Thyroid gland (tissue), 4 donors: ENCODE measurements at regions not wholly inside any gene's neighbourhood (a gene's known extent, or its start where the extent isn't known, plus 50 kb on each side); places are given as distances from the start of the nearest gene placed in this dataset.

Source experiments
- POLR2A ChIP-seq, 2 donors: fragments of 450-650 bp; IDR thresholded peaks; one replicate each; pipeline ENCODE4 v1.6.1; 2017; ENCODE audit warnings: antibody characterized with exemption in 2 of 2, mild to moderate bottlenecking in 2 of 2, moderate library complexity in 1 of 2
- TF ChIP-seq, protein P1 (sequence below), 6 experiments: fragments of 200-600 bp in 3 of 6; fragments of 450-650 bp in 3 of 6; sonication (generic) in 3 of 6; IDR thresholded peaks; one replicate each; pipeline ENCODE4 v1.5.1; 2016 to 2019; ENCODE audit warnings: antibody characterized with exemption in 6 of 6, mild to moderate bottlenecking in 2 of 6, inconsistent platforms in 1 of 6, moderate library complexity in 1 of 6

DNA sequence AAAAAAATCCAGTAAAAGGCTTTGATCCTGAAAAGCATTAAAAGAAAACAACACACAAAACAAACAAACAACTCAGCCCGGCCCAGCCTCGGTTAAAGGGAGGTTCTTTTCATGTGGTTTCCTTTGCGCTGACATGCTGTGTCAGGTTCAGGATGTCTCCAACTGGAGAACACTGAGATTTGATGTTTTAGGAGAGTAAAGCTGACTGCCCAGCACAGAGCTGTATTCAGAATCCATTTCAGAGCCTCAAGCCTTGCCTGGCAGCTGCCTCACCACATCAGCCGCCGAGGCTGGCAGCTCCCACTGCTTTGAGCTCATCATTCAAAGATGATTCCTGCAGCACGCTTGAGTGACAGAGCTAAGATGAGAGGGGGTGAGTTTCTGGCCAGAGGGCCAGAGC lies 205.8 kb upstream of the LYZL1 start:
- TF ChIP-seq, protein P1, sequence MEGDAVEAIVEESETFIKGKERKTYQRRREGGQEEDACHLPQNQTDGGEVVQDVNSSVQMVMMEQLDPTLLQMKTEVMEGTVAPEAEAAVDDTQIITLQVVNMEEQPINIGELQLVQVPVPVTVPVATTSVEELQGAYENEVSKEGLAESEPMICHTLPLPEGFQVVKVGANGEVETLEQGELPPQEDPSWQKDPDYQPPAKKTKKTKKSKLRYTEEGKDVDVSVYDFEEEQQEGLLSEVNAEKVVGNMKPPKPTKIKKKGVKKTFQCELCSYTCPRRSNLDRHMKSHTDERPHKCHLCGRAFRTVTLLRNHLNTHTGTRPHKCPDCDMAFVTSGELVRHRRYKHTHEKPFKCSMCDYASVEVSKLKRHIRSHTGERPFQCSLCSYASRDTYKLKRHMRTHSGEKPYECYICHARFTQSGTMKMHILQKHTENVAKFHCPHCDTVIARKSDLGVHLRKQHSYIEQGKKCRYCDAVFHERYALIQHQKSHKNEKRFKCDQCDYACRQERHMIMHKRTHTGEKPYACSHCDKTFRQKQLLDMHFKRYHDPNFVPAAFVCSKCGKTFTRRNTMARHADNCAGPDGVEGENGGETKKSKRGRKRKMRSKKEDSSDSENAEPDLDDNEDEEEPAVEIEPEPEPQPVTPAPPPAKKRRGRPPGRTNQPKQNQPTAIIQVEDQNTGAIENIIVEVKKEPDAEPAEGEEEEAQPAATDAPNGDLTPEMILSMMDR (IDR thresholded peaks at IDR 0.05), result no peak
- no peak for TF ChIP-seq POLR2A (IDR thresholded peaks at IDR 0.05)
